ENCODE measurements at regions not wholly inside any gene's neighbourhood (a gene's known extent, or its start where the extent isn't known, plus 50 kb on each side); places are given as distances from the start of the nearest gene placed in this dataset.

DNA sequence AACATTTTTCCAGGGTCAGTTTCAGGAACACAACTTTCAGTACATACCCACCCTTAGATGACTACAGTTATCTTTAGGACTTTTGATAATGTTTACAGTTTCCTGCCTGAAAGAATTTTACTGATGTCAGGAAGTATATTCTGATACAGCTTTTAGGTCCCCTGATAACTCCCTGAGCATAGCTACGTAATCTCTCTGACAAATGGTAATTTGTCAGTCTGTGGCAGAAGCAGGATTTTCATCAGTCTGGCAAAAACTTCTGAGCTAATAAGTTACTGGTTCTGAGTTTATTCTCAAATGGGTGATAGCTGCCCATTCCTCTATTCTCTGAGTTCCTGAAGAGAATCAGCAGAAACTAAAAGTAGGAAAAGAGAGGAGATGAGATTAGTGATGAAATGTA lies 270.1 kb upstream of the MTPN start:
- no peak for DNase-seq

DNA sequence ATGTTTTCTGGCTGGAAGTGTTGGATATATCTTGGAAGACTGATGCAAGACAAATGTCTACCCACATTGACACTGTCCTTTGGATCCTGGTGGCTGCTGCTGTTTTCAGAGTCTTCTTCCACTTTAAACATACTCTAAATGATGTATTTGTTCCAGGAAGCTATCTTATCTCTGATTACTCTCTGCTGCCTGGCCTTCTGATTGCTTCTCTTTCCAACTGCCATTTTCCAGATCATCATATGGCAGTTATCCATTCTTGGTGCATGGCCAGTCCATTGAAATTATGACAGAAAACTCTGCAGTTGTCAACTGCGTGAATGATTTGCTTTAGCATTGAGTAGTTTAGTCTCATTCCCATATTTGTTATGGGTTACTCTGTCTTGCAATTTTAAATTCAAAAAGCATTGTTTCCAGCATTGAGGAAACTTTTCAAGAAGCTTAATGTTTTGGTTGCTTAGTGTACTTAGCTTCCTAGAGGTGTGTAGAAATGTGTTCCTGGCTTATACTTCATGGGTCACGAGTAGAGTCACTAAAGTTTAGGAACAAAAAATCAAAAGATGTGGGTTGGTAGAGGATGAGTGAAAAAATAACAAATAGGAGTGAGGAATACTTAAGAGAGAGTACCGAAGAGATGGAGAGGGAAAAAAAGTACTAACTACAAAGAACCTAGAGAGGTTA lies 268.3 kb upstream of the MTPN start:
- no peak for DNase-seq

DNA sequence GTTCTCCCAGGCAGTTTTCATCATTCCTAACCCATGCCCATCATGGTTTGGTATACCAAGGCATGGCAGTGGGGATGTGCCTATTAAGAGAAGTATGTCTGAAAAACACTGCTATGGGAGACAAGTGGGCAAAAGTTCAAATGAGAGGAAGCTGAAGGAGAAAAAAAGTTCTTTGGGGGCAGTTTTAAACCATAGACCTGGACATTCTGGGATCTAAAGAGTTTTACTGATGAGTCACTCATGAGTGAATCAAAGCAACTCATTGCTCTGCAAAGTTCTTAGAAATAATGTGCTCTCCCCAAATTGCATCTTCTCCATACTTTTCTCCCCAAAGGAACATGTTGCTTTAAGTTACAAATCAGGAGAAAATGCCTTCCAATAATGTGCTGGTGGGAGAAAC lies 256.9 kb upstream of the MTPN start:
- no peak for DNase-seq

DNA sequence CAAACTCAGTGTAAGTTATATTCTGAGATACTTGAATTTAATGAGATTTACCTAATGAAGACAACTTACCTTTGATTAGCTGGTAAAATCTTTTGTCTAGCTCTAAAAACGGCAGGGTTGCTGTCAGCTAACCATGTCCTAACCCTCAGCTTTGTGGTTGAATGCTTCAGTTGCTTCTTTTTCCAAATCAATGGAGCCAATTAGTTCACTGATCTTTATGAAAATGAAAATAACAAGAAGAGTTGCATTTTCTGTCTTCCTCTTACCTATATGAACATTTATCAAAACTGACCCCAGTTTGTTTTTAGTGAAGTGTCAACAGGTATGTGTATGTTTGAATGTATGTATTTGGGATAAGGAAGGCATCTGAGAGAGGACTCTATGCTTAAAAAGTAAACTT lies 253.1 kb upstream of the MTPN start:
- no peak for DNase-seq

DNA sequence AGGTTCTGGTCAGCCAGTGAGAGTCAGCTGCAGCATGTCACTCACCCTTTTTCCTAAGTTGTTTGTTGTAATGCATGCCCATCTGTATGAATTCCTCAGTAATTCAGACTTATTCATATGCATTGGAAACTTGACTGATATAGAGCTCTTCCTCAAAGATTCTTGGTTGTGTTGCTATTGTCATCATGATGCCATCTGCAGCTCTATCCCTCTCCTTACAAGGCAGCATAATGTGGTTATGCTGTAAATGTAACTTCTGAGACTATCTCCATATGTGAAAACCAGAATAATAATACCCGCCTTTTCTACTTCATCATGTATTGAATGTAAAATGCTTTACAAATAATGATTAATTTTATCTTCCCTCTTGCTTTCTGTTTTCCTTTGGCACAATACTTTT lies 252.6 kb upstream of the MTPN start:
- DNase-seq: no peak

DNA sequence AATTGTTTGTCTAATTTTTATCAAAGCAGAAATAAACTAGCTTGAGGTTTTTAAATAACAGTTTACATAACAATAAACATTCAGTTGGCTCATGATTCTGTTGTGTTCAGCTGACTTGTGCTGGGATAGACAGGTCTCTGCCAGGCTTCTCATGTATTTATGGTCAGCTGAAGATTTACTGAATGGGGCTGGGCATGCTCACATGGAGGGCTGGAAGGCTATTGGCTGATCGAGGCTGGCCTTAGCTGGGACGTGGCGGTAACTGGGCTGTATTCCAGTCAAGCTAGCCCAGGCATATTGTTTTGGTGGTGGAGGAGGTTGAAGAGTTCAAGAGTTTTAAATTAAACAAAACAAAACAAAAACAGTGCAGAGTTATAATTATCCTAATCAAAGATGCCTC lies 251.0 kb upstream of the MTPN start:
- no peak for DNase-seq

DNA sequence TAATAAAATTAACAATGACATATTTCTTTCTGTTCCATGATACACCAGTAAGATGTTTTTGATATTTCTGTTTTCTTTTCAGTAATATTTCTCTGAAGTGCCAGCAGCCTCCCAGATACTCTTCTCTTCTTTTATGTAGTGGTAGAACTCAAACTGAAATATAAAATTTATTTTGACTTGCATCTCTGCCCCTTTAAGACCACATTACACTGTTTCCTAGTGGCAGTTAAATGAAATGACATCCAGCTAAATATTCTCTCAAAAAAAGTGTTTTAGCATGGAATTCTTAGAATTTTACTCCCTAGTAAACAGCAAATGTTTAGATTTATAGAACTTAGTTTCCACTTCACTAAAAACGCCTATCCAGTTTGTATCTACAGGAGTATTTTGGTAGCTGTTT lies 237.2 kb upstream of the MTPN start:
- DNase-seq: no peak

DNA sequence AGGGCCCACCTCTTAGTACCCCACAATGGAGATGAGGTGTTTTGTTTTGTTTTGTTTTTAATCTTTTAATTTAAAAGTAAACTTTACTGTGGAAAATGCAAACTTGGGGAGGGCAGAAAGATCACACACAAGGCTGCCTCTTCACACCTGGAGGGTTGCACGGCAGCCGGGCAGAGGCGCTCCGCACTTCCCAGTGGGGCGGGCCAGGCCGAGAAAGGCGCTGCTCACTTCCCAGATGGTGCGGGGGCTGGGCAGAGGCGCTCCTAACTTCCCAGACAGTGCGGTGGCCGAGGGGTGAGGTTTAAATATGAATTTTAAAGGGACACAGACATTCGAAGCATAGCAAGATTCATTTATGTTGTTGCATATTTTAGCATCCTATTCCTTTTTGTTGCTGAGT lies 235.9 kb upstream of the MTPN start:
- DNase-seq: no peak

DNA sequence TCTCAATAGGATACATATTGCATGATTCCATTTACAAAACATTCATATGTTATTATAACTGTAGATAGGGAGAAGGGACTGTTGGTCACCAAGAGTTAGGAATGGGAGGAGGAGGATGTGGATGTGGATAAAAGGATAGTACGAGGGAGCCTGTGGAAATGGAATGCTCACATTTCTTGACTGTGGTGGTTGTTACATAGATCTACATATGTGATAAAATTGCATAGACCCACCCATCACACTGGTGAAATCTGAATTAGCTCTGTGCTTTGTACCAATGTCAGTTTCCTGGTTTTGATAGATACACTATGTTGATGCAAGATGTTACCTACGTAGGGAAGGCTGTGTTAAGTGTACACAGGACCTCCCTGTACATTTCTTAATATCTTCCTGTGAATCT lies 233.5 kb upstream of the MTPN start:
- no peak for DNase-seq

DNA sequence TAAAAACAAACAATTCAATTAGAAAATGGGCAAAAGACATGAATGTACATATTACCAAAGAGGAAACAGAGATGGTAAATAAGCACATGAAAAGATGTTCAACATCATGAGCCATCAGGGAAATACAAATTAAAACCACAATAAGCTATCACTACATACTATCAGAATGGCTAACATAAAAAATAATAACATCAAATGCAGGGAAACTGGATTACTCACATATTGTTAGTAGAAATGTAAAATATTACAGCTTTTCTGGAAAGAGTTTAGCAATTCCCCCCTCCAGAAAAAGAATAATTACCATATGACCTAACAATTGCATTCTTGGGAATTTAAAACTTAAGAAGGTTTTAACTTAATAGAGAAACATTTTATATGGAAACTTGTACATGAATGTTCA lies 232.9 kb upstream of the MTPN start:
- no peak for DNase-seq

DNA sequence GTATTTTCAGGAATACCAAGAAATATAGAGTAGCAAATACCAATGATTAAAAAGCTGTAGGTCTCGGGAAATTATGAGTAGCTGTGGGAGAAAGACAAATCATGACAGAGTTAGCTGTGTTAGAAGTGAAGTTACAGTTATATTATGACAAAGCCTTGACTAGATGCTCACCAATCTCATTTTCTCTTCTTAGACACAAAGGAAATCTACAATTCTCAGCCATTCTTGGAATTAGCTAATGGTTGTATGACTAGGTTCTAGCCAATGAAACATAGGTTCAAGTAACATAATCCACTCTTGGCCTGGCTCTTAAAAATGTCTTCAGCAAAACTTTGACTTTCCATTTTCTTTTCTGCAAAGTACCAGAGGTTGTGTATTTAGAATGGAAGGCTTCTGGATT lies 228.8 kb upstream of the MTPN start:
- DNase-seq: no peak

DNA sequence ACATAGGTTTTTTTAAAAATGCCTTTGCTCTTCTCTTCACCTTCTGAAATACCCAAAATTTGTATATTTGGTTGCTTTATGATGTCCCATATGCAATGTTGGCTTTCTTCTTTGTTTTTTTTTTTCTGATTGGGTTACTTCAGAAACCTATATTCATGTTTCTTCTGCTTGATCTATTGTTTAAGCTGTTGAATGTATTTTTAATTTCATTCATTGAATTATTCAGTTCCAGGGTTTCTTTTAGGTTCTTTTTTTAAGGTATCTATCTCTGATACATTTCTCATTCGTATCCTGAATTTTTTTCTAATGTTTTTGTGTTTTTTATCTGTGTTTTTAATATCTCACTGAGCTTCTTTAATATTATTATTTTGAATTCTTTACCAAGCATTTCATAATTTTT lies 221.0 kb upstream of the MTPN start:
- DNase-seq: no peak

DNA sequence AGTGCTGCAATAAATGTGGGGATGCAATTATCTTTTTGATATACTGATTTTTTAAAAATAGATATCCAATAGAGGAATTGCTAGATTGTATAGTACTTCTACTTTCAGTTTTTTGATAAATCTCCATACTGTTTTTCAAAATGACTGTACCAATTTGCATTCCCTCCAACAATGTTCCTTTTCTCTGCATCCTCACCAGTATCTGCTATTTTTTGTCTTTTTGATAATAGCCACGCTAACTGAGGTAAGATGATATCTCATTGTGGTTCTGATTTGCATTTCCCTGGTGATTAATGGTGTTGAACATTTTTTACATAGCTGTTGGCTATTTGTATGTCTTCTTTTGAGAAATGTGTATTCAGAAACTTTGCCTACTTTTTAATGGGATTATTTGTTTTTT lies 217.7 kb upstream of the MTPN start:
- DNase-seq: no peak

DNA sequence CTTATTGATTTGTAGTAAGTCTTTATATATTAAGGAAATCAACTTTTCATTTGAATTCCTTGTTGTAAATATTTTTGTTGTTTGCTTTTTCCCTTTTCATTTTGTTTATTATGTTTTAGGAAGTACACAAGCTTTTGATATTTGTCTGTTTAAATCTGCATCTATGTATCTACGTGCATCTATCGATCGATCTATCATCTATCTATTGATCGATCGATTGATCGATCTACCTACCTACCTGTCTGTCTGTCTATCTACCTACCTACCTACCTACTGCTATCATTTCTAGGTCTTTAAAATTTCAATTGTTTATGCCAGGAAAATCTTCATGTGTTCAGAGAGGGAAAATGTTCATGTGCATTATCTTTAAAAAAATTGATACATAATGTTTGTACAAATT lies 216.8 kb upstream of the MTPN start:
- no peak for DNase-seq

DNA sequence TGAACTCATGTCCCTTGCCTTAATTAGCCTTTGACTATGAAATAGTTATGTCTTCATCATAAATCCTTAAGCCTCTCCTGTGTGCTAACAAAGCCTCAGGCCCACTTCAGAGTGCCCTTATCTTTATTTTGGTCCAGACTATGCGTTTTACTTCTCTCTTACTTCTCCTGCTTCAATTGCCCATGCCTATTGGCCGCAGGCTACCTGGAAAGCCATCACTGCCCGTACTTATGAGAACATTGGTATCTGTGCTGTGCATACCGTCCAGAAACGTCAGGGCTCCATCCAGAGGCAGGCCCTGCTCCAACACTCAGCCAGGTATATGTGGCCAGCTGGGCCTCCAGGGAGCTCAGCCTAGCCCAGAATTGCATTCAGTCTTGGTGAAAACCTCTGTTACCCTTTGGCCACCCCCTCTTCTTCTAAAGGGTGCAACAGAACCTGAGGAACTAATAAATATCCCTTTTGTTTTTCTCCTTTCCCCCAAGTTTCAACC lies 212.4 kb upstream of the MTPN start:
- DNase-seq: no peak

DNA sequence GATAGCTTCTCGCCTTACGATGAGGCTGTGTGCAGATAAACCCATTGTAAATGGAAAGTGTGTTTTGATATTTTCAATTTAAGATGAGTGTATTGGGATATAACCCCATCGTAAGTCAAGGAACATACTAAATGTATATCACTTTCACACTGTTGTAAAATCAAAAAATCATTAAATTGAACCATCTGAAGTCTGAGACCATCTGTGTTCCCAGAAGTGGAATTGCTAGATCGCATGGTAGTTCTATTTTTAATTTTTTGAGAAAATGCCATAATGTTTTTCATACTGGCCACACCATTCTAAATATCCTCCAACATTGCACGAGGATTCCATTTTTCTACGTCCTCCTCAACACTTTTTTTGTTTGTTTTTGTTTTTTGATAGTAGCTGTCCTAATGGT lies 209.1 kb upstream of the MTPN start:
- no peak for DNase-seq

DNA sequence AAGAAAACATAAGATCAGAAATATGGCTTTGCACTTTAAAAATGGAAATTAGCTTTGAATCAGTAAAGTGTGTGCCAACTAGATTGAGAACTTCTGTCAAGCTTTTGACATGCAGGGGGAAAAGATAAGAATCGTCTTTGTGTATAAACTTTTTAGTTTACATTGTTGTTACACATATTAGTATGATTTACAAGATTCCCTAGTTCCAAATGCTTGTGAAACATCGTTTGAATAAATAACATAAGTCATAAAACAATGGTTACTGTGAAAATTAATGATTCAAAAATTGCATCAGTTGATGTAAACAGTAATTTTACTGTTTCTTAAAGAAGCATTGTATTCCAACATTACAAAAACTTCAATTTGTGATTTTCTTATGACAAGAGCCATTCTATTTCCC lies 207.6 kb upstream of the MTPN start:
- DNase-seq: no peak

DNA sequence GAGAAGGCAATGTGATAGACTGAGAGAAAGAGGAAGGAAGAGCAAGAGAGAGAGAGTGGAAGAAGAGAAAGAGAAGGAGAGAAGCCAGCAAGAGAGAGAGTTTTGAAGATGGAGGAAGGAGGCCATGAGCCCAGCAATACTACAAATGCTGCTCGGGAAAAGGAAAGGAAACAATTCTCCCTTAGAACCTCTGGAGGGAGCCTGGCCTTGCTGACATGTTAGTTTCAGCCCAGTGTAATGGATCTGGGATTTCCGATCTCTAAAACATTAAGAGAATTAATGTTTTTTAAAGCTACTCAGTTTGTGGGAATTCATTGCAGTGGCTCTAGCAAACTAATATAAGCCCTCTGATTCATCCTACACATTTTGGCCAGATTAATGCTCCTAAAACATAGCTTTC lies 206.8 kb upstream of the MTPN start:
- no peak for DNase-seq

DNA sequence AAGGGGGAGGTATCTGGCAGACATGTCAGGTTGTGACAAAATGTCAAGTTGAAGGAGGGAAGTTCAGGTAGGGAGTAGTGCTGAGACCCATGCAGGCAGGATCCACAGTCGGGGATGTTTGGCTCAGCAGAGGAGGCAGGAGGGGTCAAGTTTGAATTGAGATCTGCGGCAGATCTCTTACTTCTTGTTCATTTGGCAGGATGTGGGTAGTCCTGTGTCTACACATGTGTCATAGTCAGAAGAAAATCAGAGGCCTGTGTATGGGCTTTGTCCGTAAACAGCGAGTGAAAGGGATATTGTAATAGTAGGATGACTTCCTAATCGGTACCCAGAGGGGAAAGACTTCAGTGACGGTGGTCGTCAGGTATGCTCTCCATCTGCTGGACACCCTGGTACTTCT lies 203.8 kb upstream of the MTPN start:
- DNase-seq: no peak

DNA sequence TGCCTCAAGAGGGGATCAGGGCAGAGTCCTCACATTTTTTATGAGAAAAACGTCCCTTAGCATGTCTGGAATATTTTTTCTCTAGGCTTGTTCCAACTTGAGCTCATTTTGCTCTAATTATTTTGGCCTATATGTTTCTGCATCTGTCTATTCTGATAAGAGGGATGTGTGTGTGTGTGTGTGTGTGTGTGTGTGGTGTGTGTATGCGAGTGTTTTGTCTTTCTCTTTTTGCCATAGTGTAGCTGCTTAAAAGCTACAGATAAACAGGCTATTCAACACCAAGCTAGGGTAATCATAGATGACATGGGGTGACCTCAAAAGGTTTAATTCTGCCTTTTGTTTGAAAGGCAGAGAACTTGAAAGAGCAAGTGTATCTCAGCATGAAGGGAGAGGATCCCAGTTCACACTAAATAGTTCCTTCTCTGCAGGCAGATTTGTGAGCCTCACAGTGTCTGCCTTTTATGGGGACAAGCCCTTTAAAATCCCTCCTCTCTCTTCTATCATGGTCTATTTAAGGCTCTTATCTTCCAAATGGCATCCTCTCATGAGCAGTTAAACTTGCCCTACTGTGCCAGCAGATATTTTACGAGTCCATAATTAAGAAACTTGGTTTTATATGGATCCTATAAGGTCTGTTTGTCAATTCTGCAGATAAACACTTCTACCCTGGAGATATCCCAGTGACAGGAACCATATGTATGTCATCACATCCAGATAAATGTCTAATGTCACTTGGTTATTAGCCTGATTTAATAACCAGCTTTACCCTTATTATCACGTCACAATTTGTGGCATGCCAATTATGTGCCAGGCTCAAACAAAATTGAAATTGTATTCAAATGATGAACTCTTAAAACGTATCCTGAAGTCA lies 202.9 kb upstream of the MTPN start:
- DNase-seq: no peak

DNA sequence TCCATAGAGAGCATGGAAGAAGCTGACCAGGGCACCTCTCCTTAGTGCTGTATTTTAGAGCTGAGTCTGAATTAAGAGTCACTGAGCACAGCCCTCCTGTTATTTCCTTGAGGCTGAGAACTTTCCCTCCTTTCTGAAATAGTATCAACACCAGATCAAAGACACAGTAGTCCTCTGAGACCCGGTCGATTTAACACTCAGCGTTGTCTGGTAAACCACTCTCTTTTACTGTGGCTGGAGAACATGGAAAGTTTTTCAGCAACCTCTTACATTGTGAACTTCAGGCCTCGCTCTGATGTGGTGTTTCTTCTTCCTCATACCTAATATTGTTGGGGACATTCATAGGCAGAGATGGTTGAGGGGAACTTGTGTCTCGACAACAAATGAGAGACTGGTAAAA lies 202.0 kb upstream of the MTPN start:
- DNase-seq: no peak

DNA sequence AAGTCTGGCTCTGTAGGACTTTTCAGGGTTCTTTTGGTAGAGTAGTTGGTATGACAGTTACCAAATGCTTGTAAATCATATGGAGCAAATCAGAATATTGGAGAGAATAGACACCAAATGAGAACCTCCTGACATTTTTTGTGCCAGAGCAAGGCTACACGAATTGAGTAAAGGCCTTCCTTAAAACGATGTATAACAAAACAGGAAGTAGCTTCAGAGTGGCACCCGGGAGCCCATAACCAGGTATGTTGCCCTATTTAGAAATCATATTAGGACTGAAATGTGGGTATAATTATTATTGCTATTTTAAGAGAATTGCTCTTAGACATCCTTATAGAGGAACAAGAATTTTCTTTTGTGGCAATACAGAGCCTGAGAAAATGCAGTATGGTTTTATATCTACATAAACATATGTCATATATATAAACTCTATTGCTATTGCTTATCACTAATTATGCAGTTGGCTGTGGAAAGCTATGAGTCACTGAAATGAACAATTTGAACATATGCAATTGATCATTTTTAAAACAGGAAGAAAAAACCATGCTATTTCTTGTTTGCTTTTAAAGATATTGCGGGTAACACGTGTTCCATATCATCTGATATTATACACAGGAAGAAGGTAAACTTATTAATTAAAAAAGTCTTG lies 197.4 kb upstream of the MTPN start:
- no peak for DNase-seq

DNA sequence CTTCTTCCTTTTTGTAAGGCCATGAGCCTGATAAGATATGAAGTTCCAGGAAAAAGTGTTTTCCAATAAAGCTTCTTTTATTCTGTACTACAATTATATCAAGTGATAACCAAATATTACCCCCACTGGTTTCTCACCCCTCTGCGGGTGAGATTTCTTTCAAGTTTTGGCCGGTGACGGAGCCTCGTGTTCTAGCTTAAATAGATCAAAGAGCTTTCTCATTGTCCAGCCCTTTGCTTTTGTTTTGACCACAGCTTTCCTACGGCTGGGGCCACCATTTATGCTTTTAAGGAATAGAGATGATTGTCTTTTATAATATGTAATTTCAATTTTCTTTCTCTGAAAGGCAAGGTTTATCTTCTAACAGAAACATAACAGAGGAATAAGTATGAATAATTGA lies 196.7 kb upstream of the MTPN start:
- no peak for DNase-seq

DNA sequence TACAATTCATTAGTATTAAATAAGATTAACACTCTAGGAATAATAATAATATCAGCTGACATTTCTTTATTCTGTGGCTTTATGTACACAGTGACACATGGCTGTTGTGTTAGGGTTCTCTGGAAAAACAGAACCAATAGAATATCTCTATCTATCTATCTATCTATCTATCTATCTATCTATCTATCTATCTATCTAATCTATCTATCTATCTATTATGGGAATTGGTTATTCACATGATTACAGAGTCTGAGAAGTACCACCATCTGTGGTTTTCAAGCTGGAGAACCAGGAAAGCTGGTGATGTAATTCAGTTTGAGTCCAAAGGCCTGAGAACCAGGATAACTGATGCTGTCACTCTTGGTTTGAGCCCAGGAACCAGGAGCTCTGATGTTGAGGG lies 194.1 kb upstream of the MTPN start:
- DNase-seq: no peak
